PC-3 (cell line): ENCODE measurements at regions not wholly inside any gene's neighbourhood (a gene's known extent, or its start where the extent isn't known, plus 50 kb on each side); places are given as distances from the start of the nearest gene placed in this dataset.

Source experiments
- ATAC-seq: fragments of 200-7000 bp; cut with Tn5 transposase; 2 replicates; pipeline ENCODE4 v1.9.1; 2020; ENCODE audit warnings: mild to moderate bottlenecking, moderate library complexity
- BruUV-seq: library from RNA; stranded (reverse); fragments of 400-500 nt; replicated peaks from 2 replicates; lab custom pipeline; 2021; lab: Mats Ljungman, UMichigan
- CTCF ChIA-PET: fragments of 300-600 bp; sonication (Branson Sonifier 250); formaldehyde crosslinking; loops from one replicate; lab custom pipeline; 2022; ENCODE audit warnings: antibody characterized with exemption; lab: Charles Lee
- POLR2A ChIA-PET: fragments of 300-600 bp; sonication (Branson Sonifier 250); formaldehyde crosslinking; loops from one replicate; lab custom pipeline; 2022; ENCODE audit warnings: antibody characterized with exemption; ENCODE audit not compliant: unreplicated experiment; lab: Charles Lee
- DNase-seq: peaks from one replicate; pipeline ENCODE4 v3.0.0-alpha.2; 2015
- H2AFZ ChIP-seq: fragments of 300-600 bp; sonication (generic); 2 replicates; pipeline ENCODE4 v1.6.0; 2016; ENCODE audit warnings: antibody characterized with exemption, low read length
- H3F3A ChIP-seq: fragments of 300-600 bp; sonication (generic); one replicate; pipeline ENCODE4 v1.6.0; 2017; ENCODE audit warnings: antibody characterized with exemption, low read length, control low read depth, mild to moderate bottlenecking; ENCODE audit not compliant: unreplicated experiment
- H3K27ac ChIP-seq: fragments of 300-600 bp; sonication (generic); 2 replicates; pipeline ENCODE4 v1.5.1; 2016; ENCODE audit warnings: mild to moderate bottlenecking, low read length
- H3K27me3 ChIP-seq: fragments of 300-600 bp; sonication (generic); 2 replicates; pipeline ENCODE4 v1.6.1; 2016; ENCODE audit warnings: low read length, mixed read lengths
- H3K36me3 ChIP-seq: fragments of 300-600 bp; sonication (generic); 2 replicates; pipeline ENCODE4 v1.6.1; 2016; ENCODE audit warnings: low read depth, mixed run types, low read length, mixed read lengths
- H3K4me1 ChIP-seq: fragments of 300-600 bp; sonication (generic); 2 replicates; pipeline ENCODE4 v1.5.1; 2016; ENCODE audit warnings: low read length; ENCODE audit not compliant: insufficient read depth
- H3K4me2 ChIP-seq: fragments of 300-600 bp; sonication (generic); 2 replicates; pipeline ENCODE4 v1.6.0; 2016; ENCODE audit warnings: low read length
- H3K4me3 ChIP-seq: fragments of 300-600 bp; sonication (generic); 2 replicates; pipeline ENCODE4 v1.5.1; 2016; ENCODE audit warnings: mild to moderate bottlenecking, low read length, mixed read lengths
- H3K79me2 ChIP-seq: fragments of 300-600 bp; sonication (generic); 2 replicates; pipeline ENCODE4 v1.6.1; 2017; ENCODE audit warnings: low read length, mixed read lengths
- H3K9ac ChIP-seq: fragments of 300-600 bp; sonication (generic); 2 replicates; pipeline ENCODE4 v1.6.0; 2016; ENCODE audit warnings: mild to moderate bottlenecking, low read length
- H3K9me2 ChIP-seq: fragments of 300-600 bp; sonication (generic); replicated peaks from 2 replicates; pipeline ENCODE4 v1.6.1; 2016; ENCODE audit warnings: mixed run types, low read length, mixed read lengths
- H3K9me3 ChIP-seq: fragments of 300-600 bp; sonication (generic); 2 replicates; pipeline ENCODE4 v1.6.1; 2016; ENCODE audit warnings: low read length, mixed read lengths
- H4K20me1 ChIP-seq: fragments of 300-600 bp; sonication (generic); 2 replicates; pipeline ENCODE4 v1.6.1; 2016; ENCODE audit warnings: low read length, mixed read lengths
- CTCF ChIP-seq: fragments of 300-600 bp; sonication (generic); conservative IDR thresholded peaks from 2 replicates; pipeline ENCODE4 v1.5.1; 2017; ENCODE audit warnings: antibody characterized with exemption, low read depth, mild to moderate bottlenecking, low read length
- EZH2 ChIP-seq: fragments of 300-600 bp; sonication (generic); IDR thresholded peaks from one replicate; pipeline ENCODE4 v1.6.1; 2017; ENCODE audit warnings: antibody characterized with exemption, mild to moderate bottlenecking, low read length; ENCODE audit not compliant: unreplicated experiment
- EZH2phosphoT487 ChIP-seq: fragments of 300-600 bp; sonication (generic); IDR thresholded peaks from 2 replicates; pipeline ENCODE4 v1.6.1; 2018; ENCODE audit warnings: mild to moderate bottlenecking, antibody characterized with exemption, low read length, borderline replicate concordance
- intact Hi-C: fragments of 100-400 bp; cut with micrococcal nuclease; formaldehyde crosslinking; loops from 2 replicates; pipeline ENCODE4 v1.9.0; 2023

DNA sequence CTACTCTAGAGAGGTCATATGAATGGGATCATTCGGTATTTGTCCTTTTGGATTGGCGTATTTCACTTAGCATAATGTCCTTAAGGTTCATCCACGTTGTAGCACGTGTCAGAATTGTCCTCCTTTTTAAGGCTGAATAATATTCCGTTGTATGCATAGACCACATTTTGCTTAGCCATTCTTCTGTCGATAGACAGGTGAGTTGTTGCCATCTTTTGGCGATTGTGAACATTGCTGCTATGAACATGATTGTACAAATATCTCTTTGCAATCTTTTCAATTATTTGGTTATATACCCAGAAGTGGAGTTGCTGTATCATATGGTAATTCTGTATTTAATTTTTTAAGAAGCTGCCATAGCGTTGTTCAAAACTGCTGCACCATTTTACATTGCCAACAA lies 52.4 kb upstream of the GOLGA8J start:
- intact Hi-C loops = loop anchor here (1.0 kb wide), 3 partner anchors 88 to 362 kb away; no protein-coding TSS in a partner anchor
- Histone ChIP-seq H3K79me2 (no peaks in the 10 kb centered on the region), H3K36me3 (no peaks in the 10 kb centered on the region), H3K9me2 (no peaks in the 10 kb centered on the region), H3K27ac (no peak overlapping the region), H3K4me1 (no peaks in the 10 kb centered on the region), H3K4me2 (no peak overlapping the region), H2AFZ (no peak overlapping the region), H3K27me3 (no peaks in the 10 kb centered on the region), H3K9me3 (no peaks in the 10 kb centered on the region), H3F3A (no peaks in the 10 kb centered on the region), H3K9ac (no peak overlapping the region), H3K4me3 (no peak overlapping the region), H4K20me1 (no peaks in the 10 kb centered on the region)
- ChIA-PET CTCF (no interaction called here), POLR2A (no interaction called here)
- TF ChIP-seq EZH2phosphoT487 (no peak), CTCF (peak; percentile 88), EZH2 (no peak)
- DNase-seq = peak; percentile 72
- no TSS peak for BruUV-seq
- ATAC-seq = peak; percentile 72

DNA sequence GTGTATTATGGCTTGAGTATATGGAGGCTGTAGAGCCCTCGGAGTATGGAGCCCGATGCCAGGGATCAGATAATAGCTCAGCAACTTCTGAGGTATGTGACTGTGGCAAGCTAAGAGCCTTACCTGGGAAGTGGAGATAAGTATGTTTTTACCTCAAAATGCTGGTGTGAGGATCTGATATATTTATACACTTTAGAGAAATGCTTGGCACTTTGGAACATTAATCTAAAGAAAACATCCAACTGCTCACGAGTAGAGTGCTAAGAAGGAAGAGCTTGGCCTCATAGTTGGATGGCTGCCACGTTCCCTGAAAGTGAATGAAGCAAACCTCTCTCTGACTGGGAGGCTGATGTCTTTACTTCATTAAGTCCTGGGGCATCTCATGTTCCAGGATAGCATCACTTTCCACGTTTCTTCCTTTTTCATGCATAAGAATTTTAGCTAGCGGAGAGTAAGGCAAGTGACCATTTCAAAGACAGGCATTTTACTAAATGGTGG lies 58.9 kb upstream of the GOLGA8J start:
- H3F3A ChIP-seq = no peaks in the 10 kb centered on the region
- H3K9me3 ChIP-seq = no peaks in the 10 kb centered on the region
- DNase-seq (no peak), ATAC-seq (no peak)
- ChIA-PET CTCF (no interaction called here), POLR2A (no interaction called here)
- TF ChIP-seq EZH2 = no peak
- no peak for TF ChIP-seq EZH2phosphoT487
- TF ChIP-seq CTCF = no peak
- no peak overlapping the region for H2AFZ ChIP-seq
- no peak overlapping the region for H3K9ac ChIP-seq
- H3K4me1 ChIP-seq = no peaks in the 10 kb centered on the region
- no peaks in the 10 kb centered on the region for H4K20me1 ChIP-seq
- no peaks in the 10 kb centered on the region for H3K79me2 ChIP-seq
- intact Hi-C loops = loop anchor here (5.0 kb wide), 1 partner anchor 82 kb away; no protein-coding TSS in a partner anchor
- H3K4me2 ChIP-seq = no peak overlapping the region
- no TSS peak for BruUV-seq
- no peak overlapping the region for H3K4me3 ChIP-seq
- H3K36me3 ChIP-seq = no peaks in the 10 kb centered on the region
- H3K9me2 ChIP-seq = no peaks in the 10 kb centered on the region
- H3K27ac ChIP-seq = no peak overlapping the region
- no peaks in the 10 kb centered on the region for H3K27me3 ChIP-seq

DNA sequence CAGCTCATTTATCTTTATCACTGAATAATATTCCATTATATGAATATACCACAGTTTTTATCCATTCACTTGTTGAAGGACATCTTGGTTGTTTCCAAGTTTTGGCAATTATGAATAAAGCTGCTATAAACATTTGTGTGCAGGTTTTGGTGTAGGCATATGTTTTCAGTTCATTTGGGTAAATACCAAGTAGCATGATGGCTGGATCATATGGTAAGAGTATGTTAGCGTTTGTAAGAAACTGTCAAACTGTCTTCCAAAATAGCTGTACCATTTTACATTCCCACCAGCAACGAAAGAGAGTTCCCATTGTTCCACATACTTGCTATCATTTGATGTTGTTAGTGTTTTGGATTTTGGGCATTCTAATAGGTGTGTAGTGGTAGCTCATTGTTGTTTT lies 72.0 kb upstream of the GOLGA8J start:
- Histone ChIP-seq H3K27ac (no peak overlapping the region), H3K4me3 (no peak overlapping the region), H3F3A (no peaks in the 10 kb centered on the region), H3K79me2 (no peaks in the 10 kb centered on the region), H3K27me3 (peaks cover 16% of the 10 kb centered on the region; the same call in 1 of the 2 replicates), H3K9me2 (no peaks in the 10 kb centered on the region), H3K9me3 (no peaks in the 10 kb centered on the region), H2AFZ (no peak overlapping the region), H3K36me3 (no peaks in the 10 kb centered on the region), H3K4me1 (no peaks in the 10 kb centered on the region), H3K4me2 (no peak overlapping the region), H4K20me1 (no peaks in the 10 kb centered on the region), H3K9ac (no peak overlapping the region)
- CTCF ChIA-PET = interaction anchor here (0.7 kb wide), 1 partner anchor 263 kb away, joined by 3 read pairs; no protein-coding TSS in a partner anchor
- ATAC-seq (no peak), DNase-seq (no peak)
- POLR2A ChIA-PET = no interaction called here
- intact Hi-C loops = loop anchor here (5.0 kb wide), 2 partner anchors 33 to 48 kb away; no protein-coding TSS in a partner anchor
- no peak for TF ChIP-seq CTCF
- TF ChIP-seq EZH2phosphoT487 = no peak
- TF ChIP-seq EZH2 = no peak
- BruUV-seq = no TSS peak
